HG03064 (cell line): ENCODE measurements at regions not wholly inside any gene's neighbourhood (a gene's known extent, or its start where the extent isn't known, plus 50 kb on each side); places are given as distances from the start of the nearest gene placed in this dataset.

ENCODE experiments used
- ATAC-seq: cut with Tn5 transposase; IDR thresholded peaks from one replicate; pipeline ENCODE4 v1.9.1; 2021; ENCODE audit warnings: low read depth; ENCODE audit not compliant: unreplicated experiment

- ATAC-seq: no peak
Measured at GRCh38 chr4:32043248-32043633, 1323.1 kb downstream of the PCDH7 start.

GRCh38 chr4:32061916-32062315, 1341.7 kb downstream of the PCDH7 start:
- ATAC-seq: no peak

- no peak for ATAC-seq
Measured at GRCh38 chr4:32073542-32073941, 1353.4 kb downstream of the PCDH7 start.

- no peak for ATAC-seq
Measured at GRCh38 chr4:32087211-32087610, 1367.0 kb downstream of the PCDH7 start.

- ATAC-seq: no peak
Measured at GRCh38 chr4:32094987-32095386, 1374.8 kb downstream of the PCDH7 start.

- no peak for ATAC-seq
Measured at GRCh38 chr4:32102896-32103295, 1382.7 kb downstream of the PCDH7 start.

GRCh38 chr4:32106767-32107166, 1386.6 kb downstream of the PCDH7 start:
- no peak for ATAC-seq

- no peak for ATAC-seq
Measured at GRCh38 chr4:32112891-32113290, 1392.7 kb downstream of the PCDH7 start.

- ATAC-seq: no peak
Measured at GRCh38 chr4:32117693-32118092, 1397.5 kb downstream of the PCDH7 start.

- ATAC-seq: no peak
Measured at GRCh38 chr4:32119907-32120306, 1399.7 kb downstream of the PCDH7 start.

GRCh38 chr4:32128549-32128948, 1408.4 kb downstream of the PCDH7 start:
- ATAC-seq: no peak

- no peak for ATAC-seq
Measured at GRCh38 chr4:32129967-32130366, 1409.8 kb downstream of the PCDH7 start.

GRCh38 chr4:32133141-32133540, 1413.0 kb downstream of the PCDH7 start:
- ATAC-seq: no peak

- ATAC-seq: no peak
Measured at GRCh38 chr4:32133734-32134133, 1413.6 kb downstream of the PCDH7 start.

GRCh38 chr4:32135642-32136041, 1415.5 kb downstream of the PCDH7 start:
- no peak for ATAC-seq

- ATAC-seq: no peak
Measured at GRCh38 chr4:32136081-32136787, 1416.1 kb downstream of the PCDH7 start.

GRCh38 chr4:32140636-32141035, 1420.5 kb downstream of the PCDH7 start:
- no peak for ATAC-seq

- no peak for ATAC-seq
Measured at GRCh38 chr4:32142075-32142474, 1421.9 kb downstream of the PCDH7 start.

GRCh38 chr4:32145987-32146386, 1425.8 kb downstream of the PCDH7 start:
- ATAC-seq: no peak

GRCh38 chr4:32147446-32148085, 1427.4 kb downstream of the PCDH7 start:
- ATAC-seq: no peak

- ATAC-seq: no peak
Measured at GRCh38 chr4:32148111-32148666, 1428.0 kb downstream of the PCDH7 start.

- ATAC-seq: no peak
Measured at GRCh38 chr4:32158961-32159360, 1438.8 kb downstream of the PCDH7 start.
